Small intestine (tissue), 7 donors: ENCODE measurements at regions not wholly inside any gene's neighbourhood (a gene's known extent, or its start where the extent isn't known, plus 50 kb on each side); places are given as distances from the start of the nearest gene placed in this dataset.
"Not testable (repeated sequence)": the region's sequence is repeated elsewhere in the genome, so short reads cannot be mapped to it uniquely, and the experiment has no call there.

Source experiments
- DNase-seq, 2 donors: peaks; one replicate each; pipeline versions ENCODE4 v3.0.0 to v3.0.0-alpha.2; 2013
- FAIRE-seq: peaks from 2 replicates; lab custom pipeline; 2012; peaks lifted over from hg19 to GRCh38; lab: Jason Lieb, UNC
- H3K27ac ChIP-seq, 3 donors: one replicate each; pipeline ENCODE4 v1.5.1; 2013; ENCODE audit warnings: low read length in 2 of 3, mild to moderate bottlenecking in 2 of 3, control low read depth in 1 of 3, inconsistent platforms in 1 of 3, low read depth in 1 of 3, moderate library complexity in 1 of 3
- H3K27me3 ChIP-seq, 3 donors: one replicate each; pipeline ENCODE4 v1.6.1; 2013; ENCODE audit warnings: low read length in 3 of 3, inconsistent platforms in 1 of 3; ENCODE audit not compliant: control insufficient read depth in 3 of 3, insufficient read depth in 3 of 3
- H3K36me3 ChIP-seq, 3 donors: one replicate each; pipeline ENCODE4 v1.6.1; 2013; ENCODE audit warnings: low read length in 3 of 3, inconsistent platforms in 1 of 3, low read depth in 1 of 3, mild to moderate bottlenecking in 1 of 3, moderate library complexity in 1 of 3; ENCODE audit not compliant: control insufficient read depth in 3 of 3, insufficient read depth in 2 of 3
- H3K4me1 ChIP-seq, 3 donors: one replicate each; pipeline ENCODE4 v1.6.1; 2013; ENCODE audit warnings: low read length in 2 of 3, inconsistent platforms in 1 of 3, low read depth in 1 of 3, mild to moderate bottlenecking in 1 of 3, moderate library complexity in 1 of 3; ENCODE audit not compliant: control insufficient read depth in 3 of 3, insufficient read depth in 2 of 3
- H3K4me3 ChIP-seq, 3 donors: one replicate each; pipeline ENCODE4 v1.5.1; 2013; ENCODE audit warnings: low read length in 3 of 3, control low read depth in 1 of 3, inconsistent platforms in 1 of 3, low read depth in 1 of 3, mild to moderate bottlenecking in 1 of 3, moderate library complexity in 1 of 3
- H3K9me3 ChIP-seq, 2 donors: one replicate each; pipeline ENCODE4 v1.6.1; 2013; ENCODE audit warnings: low read depth in 1 of 2, low read length in 1 of 2; ENCODE audit not compliant: control insufficient read depth in 2 of 2, insufficient read depth in 1 of 2
- WGBS, 3 donors: extraction: QIAGEN DNeasy Blood & Tissue Kit; methylation state at CpG; one replicate each; pipeline ENCODE4 v1.1.7; 2013; 5-methylcytosine and 5-hydroxymethylcytosine counted together
- donor health status: healthy with polysubstance abuse.
- donor health status: control.
- donor health status: control.
- donor health status: Bipolar disorder and iron deficiency.
- donor health status: healthy.

DNA sequence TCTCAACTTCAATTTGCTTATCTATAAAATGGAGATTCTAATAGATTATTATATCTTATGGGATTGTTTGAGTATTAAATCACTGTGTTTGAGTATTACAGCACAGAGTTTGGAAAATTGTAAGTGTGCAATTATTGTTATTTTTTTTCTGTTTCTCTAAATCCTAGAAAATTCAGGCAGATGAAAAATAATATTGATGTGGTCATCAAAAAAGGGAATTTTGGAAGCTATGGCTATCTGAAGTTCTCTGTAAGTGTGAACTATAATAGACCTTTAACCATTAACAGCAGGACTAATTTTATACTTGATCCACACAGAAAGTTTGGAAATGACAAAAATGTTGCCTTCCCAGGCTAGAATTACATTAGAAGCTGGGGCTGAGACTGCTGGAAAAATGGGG is 393.2 kb downstream of the SUCLG1 start:
- Histone ChIP-seq H3K4me1 (no peaks in the 10 kb centered on the region), H3K4me3 (no peak overlapping the region), H3K36me3 (no peaks in the 10 kb centered on the region), H3K27ac (no peak overlapping the region), H3K27me3 (no peaks in the 10 kb centered on the region), H3K9me3 (no peaks in the 10 kb centered on the region)
- no peak for FAIRE-seq
- no peak for DNase-seq

DNA sequence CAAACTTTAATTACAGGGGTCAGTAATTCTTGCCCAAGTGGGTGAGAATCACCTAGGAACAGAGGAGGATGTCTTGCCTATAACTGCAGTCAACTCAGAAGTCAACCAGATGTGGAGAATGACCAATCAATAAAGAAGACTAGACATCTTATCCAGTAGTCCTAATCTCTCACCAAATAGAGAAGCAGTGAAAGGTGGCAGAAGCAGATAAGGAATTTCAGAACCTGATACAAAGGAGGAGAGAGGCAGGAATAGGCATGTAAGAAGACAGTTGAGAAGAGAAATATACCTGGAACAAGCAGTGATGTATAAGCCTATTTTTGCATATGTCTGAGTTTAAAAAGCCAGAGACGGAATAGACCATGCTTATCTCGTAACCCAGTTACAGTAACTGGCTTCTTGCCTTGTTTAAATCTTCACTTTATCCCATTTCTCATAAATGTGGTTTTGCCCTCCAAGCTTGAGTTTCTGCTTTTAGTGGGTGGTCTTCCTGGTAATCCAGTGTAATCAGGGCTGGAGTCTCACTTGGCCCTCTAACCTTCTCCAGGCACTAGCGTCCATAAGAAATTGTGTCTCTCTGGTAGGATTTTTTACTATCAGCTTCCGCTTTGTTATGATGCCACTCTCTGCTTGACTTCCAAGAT is 401.0 kb downstream of the SUCLG1 start:
- H3K4me1 ChIP-seq = no peaks in the 10 kb centered on the region
- H3K36me3 ChIP-seq = no peaks in the 10 kb centered on the region
- no peaks in the 10 kb centered on the region for H3K27me3 ChIP-seq
- no peak for DNase-seq
- no peaks in the 10 kb centered on the region for H3K9me3 ChIP-seq
- WGBS, 3 donors = 81 to 89% (median 87%) methylated on average over 4 of the region's 4 CpGs
- no peak overlapping the region for H3K27ac ChIP-seq
- FAIRE-seq = no peak
- H3K4me3 ChIP-seq = no peak overlapping the region

DNA sequence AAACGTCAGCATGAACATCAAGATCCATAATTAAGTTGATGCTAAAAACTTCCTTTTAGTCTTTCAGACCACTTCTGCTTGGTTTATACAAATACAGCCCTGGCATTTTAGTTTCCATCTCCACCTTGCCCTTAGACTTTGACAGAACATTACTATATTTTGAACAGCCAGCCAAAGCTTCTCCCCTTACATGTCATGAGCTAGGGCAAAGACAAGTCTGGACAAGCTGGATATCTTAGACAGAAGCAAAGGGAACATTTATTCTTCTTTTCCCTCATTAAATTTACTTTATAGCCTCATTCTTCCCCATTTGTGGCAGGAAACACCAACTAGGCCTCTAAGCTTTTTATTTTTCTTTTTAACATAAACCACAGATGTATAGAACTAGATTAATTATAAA is 403.3 kb downstream of the SUCLG1 start:
- H3K36me3 ChIP-seq = no peaks in the 10 kb centered on the region
- no peak overlapping the region for H3K27ac ChIP-seq
- no peak overlapping the region for H3K4me3 ChIP-seq
- FAIRE-seq (no peak), DNase-seq (no peak)
- 17 to 34% (median 23%) methylated on average over 1 of the region's 1 CpG for WGBS, 3 donors
- no peaks in the 10 kb centered on the region for H3K4me1 ChIP-seq
- H3K9me3 ChIP-seq = no peaks in the 10 kb centered on the region
- H3K27me3 ChIP-seq = no peaks in the 10 kb centered on the region

DNA sequence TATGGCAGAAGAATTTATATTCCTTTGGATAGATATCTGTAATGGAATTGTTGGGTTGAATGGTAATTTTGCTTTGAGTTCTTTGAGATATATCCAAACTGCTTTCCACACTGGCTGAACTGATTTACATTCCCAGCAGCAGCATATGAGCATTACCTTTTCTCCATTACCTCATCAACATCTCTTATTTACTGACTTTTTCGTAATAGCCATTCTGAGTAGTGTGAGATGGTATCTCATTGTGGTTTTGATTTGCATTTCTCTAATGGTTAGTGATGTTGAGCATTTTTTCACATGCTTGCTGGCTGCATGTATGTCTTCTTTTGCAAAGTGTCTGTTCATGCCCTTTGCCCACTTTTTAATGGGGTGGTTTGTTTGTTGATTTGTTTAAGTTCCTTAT is 404.5 kb downstream of the SUCLG1 start:
- H3K27ac ChIP-seq, H3K4me3 ChIP-seq, H3K9me3 ChIP-seq, H3K4me1 ChIP-seq, H3K36me3 ChIP-seq, DNase-seq, H3K27me3 ChIP-seq, FAIRE-seq: not testable (repeated sequence)
- WGBS, 3 donors = 70 to 75% (median 71%) methylated on average over 1 of the region's 1 CpG

DNA sequence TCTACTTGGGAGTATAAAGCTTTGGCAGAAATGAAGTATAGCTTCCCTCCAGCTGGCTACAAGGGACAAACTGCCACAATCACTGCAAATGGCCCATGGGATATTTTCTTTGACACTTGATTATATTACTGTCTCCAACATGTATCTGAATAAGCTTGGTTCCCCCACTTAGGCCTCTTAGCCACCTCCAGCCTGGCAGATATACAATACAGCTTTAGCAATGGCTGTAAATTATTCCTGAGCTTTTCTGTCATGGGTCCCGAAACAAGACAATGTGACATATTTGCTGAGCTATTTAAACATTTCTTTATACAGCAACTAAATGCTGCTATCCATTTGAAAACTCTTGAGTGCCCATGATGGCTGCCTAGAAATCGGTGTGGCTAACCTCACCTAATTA is 406.2 kb downstream of the SUCLG1 start:
- WGBS, 3 donors = 30 to 55% (median 42%) methylated on average over 2 of the region's 2 CpGs
- Histone ChIP-seq H3K9me3 (no peaks in the 10 kb centered on the region), H3K27ac (no peak overlapping the region), H3K4me3 (no peak overlapping the region), H3K4me1 (no peaks in the 10 kb centered on the region), H3K36me3 (no peaks in the 10 kb centered on the region), H3K27me3 (no peaks in the 10 kb centered on the region)
- FAIRE-seq = no peak
- no peak for DNase-seq

DNA sequence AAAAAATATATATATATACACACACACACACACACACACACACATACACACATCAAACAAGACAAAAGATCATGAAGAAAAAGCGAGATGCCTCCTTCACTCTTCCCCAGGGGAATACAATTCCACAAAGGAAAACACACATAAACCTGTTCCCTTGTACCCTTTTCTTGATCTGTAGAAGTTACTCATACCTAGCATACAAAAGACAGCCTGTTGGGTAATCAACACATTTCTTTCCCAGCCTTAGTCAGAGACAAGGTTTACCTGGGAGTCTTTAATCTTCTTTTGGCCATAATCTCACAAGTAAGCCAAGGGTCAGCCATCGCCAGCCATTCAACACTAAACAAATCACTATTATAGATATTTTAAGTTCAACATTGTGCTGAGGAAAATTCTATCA is 407.0 kb downstream of the SUCLG1 start:
- DNase-seq (no peak), FAIRE-seq (no peak)
- Histone ChIP-seq H3K4me3 (no peak overlapping the region), H3K9me3 (no peaks in the 10 kb centered on the region), H3K27me3 (no peaks in the 10 kb centered on the region), H3K4me1 (no peaks in the 10 kb centered on the region), H3K36me3 (no peaks in the 10 kb centered on the region), H3K27ac (no peak overlapping the region)
- 71 to 73% (median 71%) methylated on average over 2 of the region's 2 CpGs for WGBS, 3 donors

DNA sequence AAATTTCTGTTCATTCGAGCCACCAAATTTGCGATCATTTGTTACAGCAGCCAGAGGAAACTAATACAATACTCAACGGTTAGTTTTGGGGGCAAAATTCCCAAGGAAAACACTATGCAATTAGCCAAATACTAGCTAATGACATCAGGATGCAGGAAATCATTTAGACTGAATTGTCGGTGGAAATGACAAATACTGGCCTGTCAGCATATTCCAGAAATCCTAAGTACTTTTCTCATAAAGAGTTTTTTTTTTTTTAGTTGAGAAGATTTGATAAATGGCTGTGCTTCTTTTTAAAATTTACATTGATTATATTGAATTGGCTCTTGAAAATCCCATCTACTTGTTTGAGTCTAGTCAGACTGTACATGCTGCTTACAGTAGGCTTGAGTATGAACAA is 410.1 kb downstream of the SUCLG1 start:
- no peaks in the 10 kb centered on the region for H3K4me1 ChIP-seq
- H3K36me3 ChIP-seq = no peaks in the 10 kb centered on the region
- no peaks in the 10 kb centered on the region for H3K27me3 ChIP-seq
- no peak overlapping the region for H3K4me3 ChIP-seq
- DNase-seq = no peak
- FAIRE-seq = no peak
- WGBS, 3 donors = 75 to 87% (median 83%) methylated on average over 4 of the region's 4 CpGs
- no peaks in the 10 kb centered on the region for H3K9me3 ChIP-seq
- H3K27ac ChIP-seq = no peak overlapping the region

DNA sequence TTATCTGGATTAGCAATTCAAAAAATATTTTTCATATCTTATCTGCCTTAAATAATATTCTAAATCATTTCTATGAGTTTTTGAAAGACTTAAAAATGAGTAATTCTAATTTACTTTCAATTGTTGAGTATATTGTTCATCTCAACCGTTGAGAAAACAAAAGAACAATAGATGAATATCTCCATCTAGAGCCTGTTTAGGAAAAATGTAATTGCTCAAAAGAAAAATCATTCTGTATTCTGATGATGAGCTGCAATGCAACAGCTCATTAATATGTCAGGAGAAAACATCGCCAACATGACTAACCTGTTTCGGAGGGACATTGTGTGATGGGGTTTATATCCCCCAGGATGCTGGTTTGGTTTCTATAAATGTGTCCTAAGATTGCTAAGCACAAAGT is 417.6 kb downstream of the SUCLG1 start:
- H3K27me3 ChIP-seq = no peaks in the 10 kb centered on the region
- H3K9me3 ChIP-seq = no peaks in the 10 kb centered on the region
- H3K36me3 ChIP-seq = no peaks in the 10 kb centered on the region
- no peak for DNase-seq
- H3K4me3 ChIP-seq = no peak overlapping the region
- 67 to 78% (median 73%) methylated on average over 3 of the region's 3 CpGs for WGBS, 3 donors
- H3K27ac ChIP-seq = no peak overlapping the region
- no peak for FAIRE-seq
- no peaks in the 10 kb centered on the region for H3K4me1 ChIP-seq

DNA sequence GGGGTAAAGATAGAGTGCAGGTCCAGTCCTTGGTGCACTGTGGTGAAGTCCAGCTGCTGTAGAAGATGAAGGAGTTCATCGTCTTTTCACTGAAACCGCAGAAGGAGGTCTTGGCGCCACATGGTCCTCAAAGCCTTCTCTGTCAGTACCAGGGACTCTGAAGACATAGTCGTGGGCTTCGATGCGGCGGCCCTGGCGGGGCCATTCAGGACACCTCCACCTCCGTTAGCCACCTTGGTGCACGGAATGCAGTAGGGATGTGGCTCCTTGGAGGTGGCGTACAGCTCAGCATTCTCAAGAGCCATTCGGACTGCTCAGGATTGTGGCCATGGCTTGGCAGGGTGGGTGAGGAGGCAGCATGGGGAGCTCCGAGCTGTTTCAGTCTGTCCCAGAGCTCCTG is 418.8 kb downstream of the SUCLG1 start:
- Histone ChIP-seq H3K9me3 (no peaks in the 10 kb centered on the region), H3K4me3 (no peak overlapping the region), H3K4me1 (no peaks in the 10 kb centered on the region), H3K36me3 (no peaks in the 10 kb centered on the region), H3K27ac (no peak overlapping the region), H3K27me3 (no peaks in the 10 kb centered on the region)
- 92 to 95% (median 93%) methylated on average over 13 of the region's 13 CpGs for WGBS, 3 donors
- DNase-seq (no peak), FAIRE-seq (no peak)
